Astrocyte (in vitro differentiated cells and primary cell): ENCODE measurements at regions not wholly inside any gene's neighbourhood (a gene's known extent, or its start where the extent isn't known, plus 50 kb on each side); places are given as distances from the start of the nearest gene placed in this dataset.

ENCODE experiments used
- EZH2 ChIP-seq: IDR thresholded peaks from 2 replicates; pipeline ENCODE4 v1.6.1; 2012; ENCODE audit warnings: mild to moderate bottlenecking, low read length, inconsistent platforms; ENCODE audit not compliant: insufficient read depth
- TF ChIP-seq, protein P1 (sequence below): IDR thresholded peaks from 2 replicates; pipeline ENCODE4 v1.5.1; 2011; ENCODE audit warnings: low read depth, mild to moderate bottlenecking, inconsistent platforms, low read length, moderate library complexity; ENCODE audit not compliant: insufficient read depth

DNA sequence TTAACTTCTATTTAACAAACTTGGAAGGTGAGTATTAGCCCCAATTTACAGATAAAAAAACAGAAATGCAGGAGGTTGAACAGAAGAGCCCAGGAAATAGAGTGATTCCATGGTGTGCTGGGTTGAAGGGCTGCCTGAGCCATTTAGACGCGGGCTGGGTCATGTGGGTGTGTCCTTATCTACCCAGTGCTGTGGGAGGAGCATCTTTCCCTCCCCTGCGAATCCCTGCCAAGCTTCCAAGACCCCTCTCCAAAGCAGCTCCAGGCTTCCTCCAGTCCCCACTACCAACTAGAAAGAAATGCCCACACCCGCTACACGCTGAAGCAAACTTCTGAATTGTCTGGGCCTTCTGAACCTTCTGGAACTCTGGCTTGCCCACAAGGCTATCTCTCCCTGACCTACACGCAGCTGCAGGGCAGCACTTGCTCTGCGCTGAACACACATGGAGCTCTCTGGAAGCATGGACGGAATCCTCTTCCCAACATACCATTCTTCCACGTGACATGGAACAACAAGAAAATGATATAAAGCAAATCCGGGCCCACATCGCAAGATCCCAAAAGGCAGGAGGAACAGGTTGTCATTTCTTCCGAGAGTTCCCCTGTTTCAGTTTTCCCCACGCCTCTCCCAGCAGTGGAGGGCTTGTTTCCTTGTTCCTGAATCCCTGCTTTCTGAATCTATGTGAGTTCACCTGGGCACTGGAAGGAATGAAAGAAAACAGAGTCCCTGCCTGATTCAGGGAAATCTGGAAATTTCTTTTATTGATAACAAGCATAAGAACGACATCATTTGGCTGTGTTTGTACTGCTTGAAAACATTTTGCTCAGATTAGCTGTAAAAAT is 562.7 kb upstream of the ID2 start:
- TF ChIP-seq, protein P1, sequence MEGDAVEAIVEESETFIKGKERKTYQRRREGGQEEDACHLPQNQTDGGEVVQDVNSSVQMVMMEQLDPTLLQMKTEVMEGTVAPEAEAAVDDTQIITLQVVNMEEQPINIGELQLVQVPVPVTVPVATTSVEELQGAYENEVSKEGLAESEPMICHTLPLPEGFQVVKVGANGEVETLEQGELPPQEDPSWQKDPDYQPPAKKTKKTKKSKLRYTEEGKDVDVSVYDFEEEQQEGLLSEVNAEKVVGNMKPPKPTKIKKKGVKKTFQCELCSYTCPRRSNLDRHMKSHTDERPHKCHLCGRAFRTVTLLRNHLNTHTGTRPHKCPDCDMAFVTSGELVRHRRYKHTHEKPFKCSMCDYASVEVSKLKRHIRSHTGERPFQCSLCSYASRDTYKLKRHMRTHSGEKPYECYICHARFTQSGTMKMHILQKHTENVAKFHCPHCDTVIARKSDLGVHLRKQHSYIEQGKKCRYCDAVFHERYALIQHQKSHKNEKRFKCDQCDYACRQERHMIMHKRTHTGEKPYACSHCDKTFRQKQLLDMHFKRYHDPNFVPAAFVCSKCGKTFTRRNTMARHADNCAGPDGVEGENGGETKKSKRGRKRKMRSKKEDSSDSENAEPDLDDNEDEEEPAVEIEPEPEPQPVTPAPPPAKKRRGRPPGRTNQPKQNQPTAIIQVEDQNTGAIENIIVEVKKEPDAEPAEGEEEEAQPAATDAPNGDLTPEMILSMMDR: no peak
- TF ChIP-seq EZH2: no peak
